Astrocyte of the hippocampus (primary cell): ENCODE measurements at regions not wholly inside any gene's neighbourhood (a gene's known extent, or its start where the extent isn't known, plus 50 kb on each side); places are given as distances from the start of the nearest gene placed in this dataset.
A peak's percentile ranks its signal among the peaks of the same experiment; 100 is the strongest.
"Not testable (repeated sequence)": the region's sequence is repeated elsewhere in the genome, so short reads cannot be mapped to it uniquely, and the experiment has no call there.

Experiments
- DNase-seq: peaks from one replicate; pipeline ENCODE4 v3.0.0; 2011; ENCODE audit warnings: low read depth, low spot score

- peak; percentile 30 for DNase-seq
Observed at GRCh38 chr7:125391921-125392320, 462.3 kb upstream of the POT1 start.

GRCh38 chr7:125390981-125391380 is 461.4 kb upstream of the POT1 start:
- DNase-seq = peak; percentile 4

- DNase-seq = no peak
Observed at GRCh38 chr7:125386211-125386610, 456.6 kb upstream of the POT1 start.

- DNase-seq = no peak
Observed at GRCh38 chr7:125383324-125383723, 453.7 kb upstream of the POT1 start.

GRCh38 chr7:125382401-125382800 is 452.8 kb upstream of the POT1 start:
- DNase-seq = no peak

- DNase-seq = no peak
Observed at GRCh38 chr7:125375942-125376341, 446.3 kb upstream of the POT1 start.

GRCh38 chr7:125370502-125370901 is 440.9 kb upstream of the POT1 start:
- no peak for DNase-seq

- DNase-seq = peak; percentile 1
Observed at GRCh38 chr7:125363873-125364272, 434.2 kb upstream of the POT1 start.

GRCh38 chr7:125358551-125359167 is 429.0 kb upstream of the POT1 start:
- DNase-seq = peak; percentile 2

- peak; percentile 3 for DNase-seq
Observed at GRCh38 chr7:125357676-125358455, 428.2 kb upstream of the POT1 start.

- DNase-seq = peak; percentile 3
Observed at GRCh38 chr7:125355899-125356298, 426.3 kb upstream of the POT1 start.

- DNase-seq = no peak
Observed at GRCh38 chr7:125347269-125347668, 417.6 kb upstream of the POT1 start.

GRCh38 chr7:125338110-125338509 is 408.5 kb upstream of the POT1 start:
- no peak for DNase-seq

GRCh38 chr7:125336326-125336725 is 406.7 kb upstream of the POT1 start:
- DNase-seq = no peak

GRCh38 chr7:125326666-125327255 is 397.1 kb upstream of the POT1 start:
- peak; percentile 17 for DNase-seq

- peak; percentile 34 for DNase-seq
Observed at GRCh38 chr7:125316466-125316865, 386.8 kb upstream of the POT1 start.

GRCh38 chr7:125299003-125299765 is 369.6 kb upstream of the POT1 start:
- DNase-seq = no peak

GRCh38 chr7:125279961-125280360 is 350.3 kb upstream of the POT1 start:
- peak; percentile 23 for DNase-seq

GRCh38 chr7:125278318-125278717 is 348.7 kb upstream of the POT1 start:
- no peak for DNase-seq

- not testable (repeated sequence) for DNase-seq
Observed at GRCh38 chr7:125274742-125275141, 345.1 kb upstream of the POT1 start.

GRCh38 chr7:125264174-125264856 is 334.7 kb upstream of the POT1 start:
- DNase-seq = not testable (repeated sequence)
